ENCODE measurements at regions not wholly inside any gene's neighbourhood (a gene's known extent, or its start where the extent isn't known, plus 50 kb on each side); places are given as distances from the start of the nearest gene placed in this dataset.

DNA sequence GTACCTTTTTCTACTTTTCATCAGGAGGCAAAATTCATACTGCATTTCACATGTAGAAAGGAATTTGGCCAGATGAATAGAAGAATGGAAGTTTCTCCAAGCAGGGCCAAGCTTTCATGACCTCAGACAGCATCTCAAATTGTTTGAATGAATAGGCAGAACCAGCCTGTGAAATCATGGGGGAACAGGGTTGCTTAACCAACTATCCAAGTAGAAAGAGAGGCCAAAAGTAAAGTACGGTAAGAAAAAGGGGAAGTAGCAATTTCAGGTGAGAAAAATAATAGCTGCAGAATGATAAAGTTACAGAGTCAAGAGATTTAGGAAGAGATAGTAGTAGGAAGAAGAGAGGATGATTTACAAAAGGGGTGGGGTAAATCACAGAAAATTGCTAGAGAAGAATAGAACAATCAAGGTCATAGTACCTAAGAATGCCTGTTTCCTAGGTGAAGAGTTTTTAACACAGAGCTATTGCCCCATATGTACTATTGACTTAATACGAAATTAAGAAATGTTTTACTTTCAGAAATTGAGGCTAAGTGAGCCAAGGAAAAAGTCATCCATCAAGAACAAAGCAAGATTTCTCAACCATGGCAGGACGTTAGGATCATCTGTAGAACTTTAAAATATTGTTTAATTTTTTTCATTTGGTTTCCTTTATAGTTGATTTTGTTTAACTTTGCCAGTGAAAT is 177.1 kb upstream of the TET2 start:
- no peak for FAIRE-seq

DNA sequence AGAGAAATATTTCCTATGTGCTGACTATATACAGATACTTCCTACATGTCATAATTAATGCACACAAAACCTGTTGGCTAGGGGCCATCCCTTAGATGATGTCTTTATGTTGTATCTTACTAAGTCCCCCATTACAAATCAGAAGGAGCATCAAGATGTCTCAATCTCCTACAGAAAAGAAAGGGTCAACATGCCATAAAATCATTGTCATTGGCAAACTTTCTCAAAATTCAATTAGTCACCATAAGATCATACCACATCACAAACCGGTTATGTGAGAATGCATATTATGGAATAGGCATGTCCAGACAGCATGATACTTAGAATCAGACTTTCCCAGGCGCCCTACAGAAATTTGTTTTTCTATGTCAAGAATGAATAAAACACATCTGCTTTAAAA is 175.2 kb upstream of the TET2 start:
- FAIRE-seq, result no peak

GRCh38 chr4:104973708-104974107 is 173.0 kb upstream of the TET2 start:
- no peak for FAIRE-seq

DNA sequence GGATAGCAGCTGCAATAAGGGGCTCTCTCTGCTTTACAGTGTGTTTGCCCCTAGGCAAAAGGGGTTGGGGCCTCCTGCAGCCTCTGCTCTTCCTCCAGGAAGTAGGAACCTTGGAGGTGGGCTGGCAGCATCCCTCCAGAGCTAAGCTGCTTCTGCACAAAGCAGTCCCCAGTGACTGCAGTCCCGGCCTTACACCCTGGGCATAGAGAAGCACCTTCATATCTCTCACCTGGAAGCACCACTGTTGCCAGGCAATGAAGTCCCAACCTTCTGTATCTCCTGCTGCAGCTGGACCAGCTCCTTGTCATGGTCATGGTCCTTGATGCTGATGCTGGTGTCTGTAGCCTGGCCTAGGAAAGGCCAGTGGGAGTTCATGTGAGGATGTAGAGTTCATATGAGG is 171.1 kb upstream of the TET2 start:
- no peak for FAIRE-seq

DNA sequence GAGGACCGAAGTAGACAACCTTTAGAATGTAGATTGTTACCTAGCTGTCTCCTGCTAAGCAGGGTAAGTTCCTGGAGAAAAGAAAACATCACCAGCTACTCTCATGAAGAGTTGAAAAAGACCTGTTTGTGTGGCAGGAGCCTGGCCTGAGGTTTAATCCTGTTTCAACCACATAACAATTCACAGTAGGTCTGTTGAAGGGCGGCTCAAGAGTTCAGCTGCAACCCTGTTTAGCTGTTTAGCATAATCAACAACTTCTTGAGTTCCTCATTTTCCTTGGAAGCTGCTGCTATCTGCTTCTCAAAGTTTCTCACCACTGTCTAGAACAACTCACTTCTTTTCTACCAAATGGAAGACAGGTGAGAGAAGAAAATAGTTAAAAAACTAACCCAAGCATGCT is 170.4 kb upstream of the TET2 start:
- no peak for FAIRE-seq

DNA sequence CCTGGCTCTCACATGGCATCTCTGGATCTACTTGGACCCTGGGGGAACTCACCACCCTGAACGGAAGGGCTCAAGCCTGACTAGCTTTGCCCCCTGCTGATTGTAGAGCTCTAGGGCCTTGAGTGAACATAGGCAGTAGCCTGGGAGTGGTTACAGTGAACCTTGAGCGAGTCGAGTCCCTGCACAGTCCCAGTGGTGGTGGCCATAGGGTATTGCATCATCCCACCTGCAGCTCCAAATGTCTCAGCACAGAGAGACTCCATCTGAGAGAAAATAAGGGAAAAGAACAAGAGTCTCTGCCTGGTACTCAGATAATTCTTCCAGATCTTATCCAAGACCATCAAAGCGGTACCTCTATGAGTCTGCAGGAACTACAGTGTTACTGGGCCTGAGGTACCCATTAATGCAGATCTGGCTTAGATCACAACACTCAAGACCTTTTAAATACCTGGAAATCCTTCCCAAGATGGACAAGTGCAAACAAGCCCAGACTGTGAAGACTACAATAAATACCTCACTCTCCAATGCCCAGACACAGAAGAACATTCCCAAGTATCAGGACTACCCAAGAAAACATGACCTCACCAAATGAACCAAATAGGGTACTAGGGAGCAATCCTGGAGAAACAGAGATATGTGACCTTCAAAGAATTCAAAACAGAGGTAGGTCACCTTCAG is 167.5 kb upstream of the TET2 start:
- no peak for FAIRE-seq

DNA sequence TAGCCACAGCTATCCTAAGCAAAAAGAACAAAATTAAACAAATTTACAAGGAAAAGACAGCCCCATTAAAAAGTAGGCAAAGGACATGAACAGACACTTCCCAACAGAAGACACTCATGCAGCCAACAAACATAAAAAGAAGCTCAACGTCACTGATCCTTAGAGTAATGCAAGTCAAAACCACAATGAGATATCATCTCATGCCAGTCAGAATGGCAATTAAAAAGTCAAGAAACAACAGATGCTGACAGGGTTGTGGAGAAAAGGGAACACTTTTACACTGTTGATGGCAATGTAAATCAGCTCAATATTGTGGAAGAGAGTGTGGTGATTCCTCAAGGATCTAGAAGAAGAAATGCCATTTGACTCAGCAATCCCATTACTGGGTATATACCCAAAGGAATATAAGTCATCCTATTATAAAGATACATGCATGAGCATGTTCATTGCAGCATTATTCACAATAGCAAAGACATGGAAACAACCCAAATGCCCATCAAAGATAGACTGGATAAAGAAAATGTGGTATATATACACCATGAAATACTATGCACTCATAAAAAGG is 163.0 kb upstream of the TET2 start:
- no peak for FAIRE-seq

DNA sequence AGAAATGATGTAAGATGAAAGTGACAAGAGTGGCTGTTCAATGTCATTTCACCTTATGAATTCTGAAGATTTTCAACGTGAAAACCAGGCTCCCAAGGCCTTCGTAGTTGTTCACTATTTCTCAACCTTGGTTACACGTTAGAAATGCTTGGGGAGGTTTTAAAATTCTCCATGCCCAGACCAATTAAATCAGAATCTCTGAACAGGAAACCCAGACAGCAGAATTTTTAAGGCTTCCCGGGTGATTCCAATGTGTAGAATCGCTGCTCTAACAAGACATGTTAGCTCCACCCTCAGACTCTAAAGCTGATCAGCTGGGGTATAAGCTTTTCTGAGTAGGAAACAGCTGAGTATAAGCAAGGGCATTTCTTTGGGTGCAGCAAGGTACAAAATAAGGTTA is 160.4 kb upstream of the TET2 start:
- FAIRE-seq, result no peak

GRCh38 chr4:104989371-104989770 is 157.3 kb upstream of the TET2 start:
- FAIRE-seq, result no peak

DNA sequence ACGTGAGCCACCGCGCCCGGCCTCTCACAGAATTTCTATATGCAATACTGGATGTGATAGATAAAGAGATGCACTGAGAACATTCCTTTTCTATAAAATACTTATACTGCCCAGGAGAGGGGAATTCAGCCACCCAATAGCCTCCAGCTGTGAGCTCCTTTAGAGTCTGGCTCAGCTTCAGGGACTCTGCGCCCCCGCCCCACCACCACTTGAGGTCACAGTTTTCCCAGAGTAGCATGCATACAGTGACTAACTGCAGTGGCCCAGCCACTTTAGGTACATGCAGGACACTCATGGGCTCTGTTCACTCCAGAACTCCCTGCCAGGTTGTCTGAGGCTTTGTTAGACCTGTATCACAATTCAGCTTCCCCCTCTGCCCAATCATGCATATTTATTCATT is 144.4 kb upstream of the TET2 start:
- no peak for FAIRE-seq

- no peak for FAIRE-seq
Measured at GRCh38 chr4:105014234-105014633, 132.4 kb upstream of the TET2 start.

DNA sequence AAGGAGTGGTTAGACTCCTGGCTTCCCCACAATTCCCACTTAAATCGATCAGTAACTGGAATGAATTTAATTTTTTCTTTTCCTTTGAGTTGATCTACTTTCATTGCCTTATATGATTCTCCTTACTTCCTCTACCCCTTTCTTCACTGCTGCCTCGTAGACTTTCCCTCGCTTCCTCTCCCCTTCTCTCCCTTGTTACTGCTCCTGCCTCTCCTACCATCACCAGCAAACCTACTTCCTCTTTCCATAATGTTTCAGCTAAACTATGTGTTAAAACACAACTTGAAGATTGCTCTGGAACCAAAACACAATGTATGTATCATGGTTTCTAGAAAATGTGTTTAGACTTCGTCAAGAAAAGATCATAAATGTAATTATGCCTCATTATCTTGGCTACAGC is 132.0 kb upstream of the TET2 start:
- FAIRE-seq, result no peak

DNA sequence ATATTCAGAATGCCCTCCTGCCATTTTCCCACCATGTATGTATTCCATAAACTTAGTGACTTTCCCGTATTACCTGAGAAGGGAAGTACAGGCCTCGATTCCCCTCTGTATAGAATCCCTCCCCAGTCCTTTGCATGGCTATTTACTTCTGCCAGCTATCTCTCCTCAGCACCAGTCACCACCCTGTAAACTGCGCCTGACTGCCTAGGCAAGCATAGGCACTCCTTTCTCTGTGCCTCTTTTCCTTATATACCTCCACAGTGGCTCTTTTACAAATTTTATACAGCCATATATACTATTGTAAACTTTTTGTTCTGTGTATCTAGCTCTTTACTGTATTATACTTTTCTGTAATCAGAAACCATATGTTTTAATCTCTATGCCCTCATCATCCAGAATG is 130.9 kb upstream of the TET2 start:
- FAIRE-seq, result no peak

DNA sequence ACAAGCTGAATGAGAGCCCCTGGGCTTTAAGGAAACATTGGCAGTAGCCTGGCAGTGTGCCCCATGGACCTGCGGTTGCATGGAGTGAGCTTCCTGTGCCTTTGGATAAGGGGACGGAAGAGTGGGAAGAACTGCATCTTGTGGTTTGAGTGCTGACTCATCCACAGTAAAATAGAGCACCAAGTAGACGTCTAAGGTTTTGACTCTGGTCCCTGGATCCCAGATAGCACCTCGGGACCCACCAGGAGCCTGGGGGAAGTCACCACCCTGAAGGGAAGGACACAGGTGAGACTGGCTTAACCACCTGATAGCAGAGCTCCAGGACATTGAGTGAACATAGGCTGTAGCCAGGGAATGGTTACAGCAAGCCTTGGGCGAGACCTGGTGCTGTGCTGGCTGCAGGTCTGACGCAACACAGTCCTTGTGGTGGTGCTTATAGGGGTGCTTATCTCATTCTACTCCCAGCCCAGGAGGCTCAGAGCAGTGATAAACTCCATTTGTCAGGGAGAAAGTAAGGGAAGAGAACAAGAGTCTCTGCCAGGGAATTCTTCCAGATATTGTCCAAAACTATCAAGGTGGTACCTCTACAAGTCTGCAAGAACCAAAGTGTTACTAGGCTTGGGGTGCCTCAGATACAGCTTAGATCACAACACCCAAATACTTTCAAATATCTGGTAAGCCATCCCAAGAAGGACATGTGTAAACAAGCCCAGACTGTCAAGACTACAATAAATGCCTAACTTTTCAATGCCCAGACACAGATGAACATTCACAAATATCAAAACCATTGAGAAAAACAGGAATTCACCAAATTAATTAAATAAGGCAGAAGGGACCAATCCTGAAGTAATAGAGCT is 123.6 kb upstream of the TET2 start:
- FAIRE-seq, result no peak

GRCh38 chr4:105023668-105024055 is 123.0 kb upstream of the TET2 start:
- FAIRE-seq, result no peak

DNA sequence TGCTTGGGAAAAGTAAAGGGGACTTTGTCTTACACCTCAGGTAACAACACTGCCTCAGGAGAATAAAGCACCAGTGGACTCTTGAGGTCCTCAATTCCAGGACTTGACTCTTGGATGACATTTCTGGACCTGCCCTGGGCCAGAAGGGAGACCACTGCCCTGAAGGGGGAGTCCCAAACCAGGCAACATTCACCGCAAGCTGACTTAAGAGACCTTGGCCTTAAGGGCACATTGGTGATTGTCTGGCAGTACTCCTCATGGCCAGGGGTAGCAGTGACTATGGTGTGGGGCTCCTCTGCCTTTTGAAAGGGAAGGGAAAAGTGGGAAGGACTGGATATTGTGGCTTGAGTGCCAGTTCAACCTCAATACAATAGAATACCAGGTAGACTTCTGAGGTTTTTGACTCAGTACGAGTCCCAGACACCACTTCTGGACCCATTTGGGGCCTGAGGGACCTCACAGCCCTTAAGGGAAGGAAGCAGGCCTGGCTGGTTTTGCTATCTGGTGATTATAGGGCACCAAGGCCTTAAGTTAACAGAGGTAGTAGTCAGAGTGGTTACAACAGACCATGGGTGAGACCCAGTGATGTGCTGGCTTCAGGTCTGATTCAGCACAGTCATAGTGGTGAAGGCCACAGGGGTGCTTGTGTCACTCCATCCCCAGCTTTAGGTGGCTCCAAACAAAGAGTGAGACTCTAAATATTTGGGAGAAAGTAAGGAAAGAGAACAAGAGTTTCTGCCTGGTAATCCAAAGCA is 121.2 kb upstream of the TET2 start:
- FAIRE-seq, result no peak

DNA sequence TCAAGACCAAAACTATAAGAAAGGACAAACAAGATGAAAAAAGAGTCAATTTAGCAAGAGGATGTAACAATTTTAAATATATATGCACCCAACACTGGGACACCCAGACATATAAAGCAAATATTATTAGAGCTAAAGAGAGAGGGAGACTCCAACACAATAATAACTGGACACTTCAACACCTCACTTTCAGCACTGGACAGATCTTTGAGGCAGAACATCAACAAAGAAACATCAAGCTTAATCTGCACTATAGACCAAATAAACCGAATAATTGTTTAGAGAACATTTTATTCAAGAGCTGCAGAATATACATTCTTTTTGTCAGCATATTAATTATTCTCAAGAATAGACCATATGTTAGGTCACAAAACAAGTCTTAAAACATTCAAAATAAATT is 109.7 kb upstream of the TET2 start:
- FAIRE-seq, result peak; percentile 21

DNA sequence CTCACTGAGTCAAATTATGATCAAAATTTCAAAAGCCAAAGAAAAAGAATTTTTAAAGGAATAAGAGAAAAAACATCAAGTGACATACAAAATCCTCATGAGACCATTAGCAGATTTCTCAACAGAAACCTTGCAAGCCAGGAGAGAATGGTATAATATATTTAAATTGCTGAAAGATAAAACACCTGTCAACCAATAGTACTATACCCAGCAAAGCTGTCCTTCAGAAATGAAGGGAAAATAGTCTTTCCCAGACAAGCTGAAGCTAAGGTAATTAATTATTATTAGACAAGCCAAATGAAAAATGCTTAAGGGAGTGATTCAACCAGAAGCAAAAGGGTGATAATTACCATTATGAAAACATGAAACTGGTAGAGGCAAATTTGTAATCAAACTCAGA is 104.2 kb upstream of the TET2 start:
- FAIRE-seq, result no peak

GRCh38 chr4:105050896-105051295 is 95.8 kb upstream of the TET2 start:
- no peak for FAIRE-seq

- FAIRE-seq, result no peak
Measured at GRCh38 chr4:105057370-105058105, 89.1 kb upstream of the TET2 start.

- no peak for FAIRE-seq
Measured at GRCh38 chr4:105058177-105058812, 88.4 kb upstream of the TET2 start.

GRCh38 chr4:105059337-105059736 is 87.3 kb upstream of the TET2 start:
- FAIRE-seq, result no peak
